Esophagus muscularis mucosa (tissue), 4 donors: ENCODE measurements at regions not wholly inside any gene's neighbourhood (a gene's known extent, or its start where the extent isn't known, plus 50 kb on each side); places are given as distances from the start of the nearest gene placed in this dataset.
"Not testable (repeated sequence)": the region's sequence is repeated elsewhere in the genome, so short reads cannot be mapped to it uniquely, and the experiment has no call there.

ENCODE experiments used
- DNase-seq: peaks from one replicate; pipeline ENCODE4 v3.0.0-alpha.2; 2017; ENCODE audit errors: extremely low spot score
- H3K27ac ChIP-seq, 4 donors: fragments of 200-600 bp; sonication (generic); replicated peaks in 1 of 4; 1 replicate in 3 of 4; 2 replicates in 1 of 4; pipeline ENCODE4 v1.5.1; 2016 to 2019; ENCODE audit warnings: mild to moderate bottlenecking in 1 of 4
- H3K27me3 ChIP-seq, 4 donors: fragments of 200-600 bp; sonication (generic); one replicate each; pipeline versions ENCODE4 v1.5.1 to v1.6.0; 2016 to 2019
- H3K36me3 ChIP-seq, 4 donors: fragments of 200-600 bp; sonication (generic); one replicate each; pipeline ENCODE4 v1.5.1; 2016 to 2019
- H3K4me1 ChIP-seq, 4 donors: fragments of 200-600 bp; sonication (generic); one replicate each; pipeline ENCODE4 v1.5.1; 2016 to 2019
- H3K4me3 ChIP-seq, 4 donors: fragments of 200-600 bp; sonication (generic); 1 replicate in 2 of 4; 2 replicates in 2 of 4; pipeline ENCODE4 v1.5.1; 2016 to 2019; ENCODE audit warnings: mild to moderate bottlenecking in 4 of 4, moderate library complexity in 1 of 4
- H3K9me3 ChIP-seq, 4 donors: fragments of 200-600 bp; sonication (generic); 1 replicate in 3 of 4; 2 replicates in 1 of 4; pipeline ENCODE4 v1.5.1; 2016 to 2019
- EP300 ChIP-seq: sonication (generic); formaldehyde crosslinking; IDR thresholded peaks from one replicate; pipeline ENCODE4 v1.6.1; 2017; ENCODE audit warnings: antibody characterized with exemption
- POLR2A ChIP-seq: fragments of 450-650 bp; IDR thresholded peaks from one replicate; pipeline ENCODE4 v1.6.1; 2017; ENCODE audit warnings: antibody characterized with exemption, moderate library complexity, mild to moderate bottlenecking, low read depth
- POLR2AphosphoS5 ChIP-seq, 2 donors: sonication (generic); formaldehyde crosslinking; IDR thresholded peaks; one replicate each; pipeline ENCODE4 v1.6.1; 2017; ENCODE audit warnings: antibody characterized with exemption in 2 of 2
- WGBS: methylation state at CpG from one replicate; pipeline ENCODE4 v1.1.5; 2018; 5-methylcytosine and 5-hydroxymethylcytosine counted together
- intact Hi-C: fragments of 100-400 bp; cut with DNase I; formaldehyde crosslinking; loops from one replicate; pipeline ENCODE4 v1.15.1; 2023
- TF ChIP-seq, protein P1 (sequence below), 3 experiments: fragments of 200-600 bp in 2 of 3; fragments of 450-650 bp in 1 of 3; sonication (generic) in 2 of 3; IDR thresholded peaks; one replicate each; pipeline ENCODE4 v1.5.1; 2017 to 2019; ENCODE audit warnings: antibody characterized with exemption in 3 of 3, mild to moderate bottlenecking in 2 of 3, moderate library complexity in 1 of 3

DNA sequence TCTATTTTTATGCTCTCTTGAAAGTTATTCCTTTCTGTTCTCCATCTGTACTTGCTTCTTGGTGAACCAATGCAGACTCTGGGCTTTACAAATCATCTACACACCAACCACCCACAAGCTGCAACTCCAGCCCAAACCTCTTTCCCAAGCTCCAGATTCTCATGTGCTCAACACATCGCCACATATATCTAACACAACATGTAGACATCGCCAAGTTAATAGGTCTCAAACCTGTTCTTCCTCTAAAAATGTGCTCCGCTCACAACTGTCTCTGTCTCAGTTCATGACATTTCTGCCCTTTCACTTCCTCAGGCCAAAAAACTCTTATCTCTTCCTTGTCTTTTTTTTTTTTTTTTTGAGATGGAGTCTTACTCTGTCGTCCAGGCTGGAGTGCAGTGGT is 95.7 kb upstream of the EEPD1 start:
- DNase-seq, result no peak
- Histone ChIP-seq H3K9me3 (no peaks in the 10 kb centered on the region), H3K27me3 (no peaks in the 10 kb centered on the region), H3K27ac (no peak overlapping the region), H3K4me1 (no peaks in the 10 kb centered on the region), H3K36me3 (no peaks in the 10 kb centered on the region), H3K4me3 (no peak overlapping the region)
- TF ChIP-seq, protein P1, sequence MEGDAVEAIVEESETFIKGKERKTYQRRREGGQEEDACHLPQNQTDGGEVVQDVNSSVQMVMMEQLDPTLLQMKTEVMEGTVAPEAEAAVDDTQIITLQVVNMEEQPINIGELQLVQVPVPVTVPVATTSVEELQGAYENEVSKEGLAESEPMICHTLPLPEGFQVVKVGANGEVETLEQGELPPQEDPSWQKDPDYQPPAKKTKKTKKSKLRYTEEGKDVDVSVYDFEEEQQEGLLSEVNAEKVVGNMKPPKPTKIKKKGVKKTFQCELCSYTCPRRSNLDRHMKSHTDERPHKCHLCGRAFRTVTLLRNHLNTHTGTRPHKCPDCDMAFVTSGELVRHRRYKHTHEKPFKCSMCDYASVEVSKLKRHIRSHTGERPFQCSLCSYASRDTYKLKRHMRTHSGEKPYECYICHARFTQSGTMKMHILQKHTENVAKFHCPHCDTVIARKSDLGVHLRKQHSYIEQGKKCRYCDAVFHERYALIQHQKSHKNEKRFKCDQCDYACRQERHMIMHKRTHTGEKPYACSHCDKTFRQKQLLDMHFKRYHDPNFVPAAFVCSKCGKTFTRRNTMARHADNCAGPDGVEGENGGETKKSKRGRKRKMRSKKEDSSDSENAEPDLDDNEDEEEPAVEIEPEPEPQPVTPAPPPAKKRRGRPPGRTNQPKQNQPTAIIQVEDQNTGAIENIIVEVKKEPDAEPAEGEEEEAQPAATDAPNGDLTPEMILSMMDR (IDR thresholded peaks at IDR 0.05), result no peak
- TF ChIP-seq POLR2AphosphoS5 (IDR thresholded peaks at IDR 0.05) (no peak), POLR2A (no peak), EP300 (no peak)
- intact Hi-C loops, result no loop called here
- WGBS, result 91% methylated on average over 4 of the region's 4 CpGs

DNA sequence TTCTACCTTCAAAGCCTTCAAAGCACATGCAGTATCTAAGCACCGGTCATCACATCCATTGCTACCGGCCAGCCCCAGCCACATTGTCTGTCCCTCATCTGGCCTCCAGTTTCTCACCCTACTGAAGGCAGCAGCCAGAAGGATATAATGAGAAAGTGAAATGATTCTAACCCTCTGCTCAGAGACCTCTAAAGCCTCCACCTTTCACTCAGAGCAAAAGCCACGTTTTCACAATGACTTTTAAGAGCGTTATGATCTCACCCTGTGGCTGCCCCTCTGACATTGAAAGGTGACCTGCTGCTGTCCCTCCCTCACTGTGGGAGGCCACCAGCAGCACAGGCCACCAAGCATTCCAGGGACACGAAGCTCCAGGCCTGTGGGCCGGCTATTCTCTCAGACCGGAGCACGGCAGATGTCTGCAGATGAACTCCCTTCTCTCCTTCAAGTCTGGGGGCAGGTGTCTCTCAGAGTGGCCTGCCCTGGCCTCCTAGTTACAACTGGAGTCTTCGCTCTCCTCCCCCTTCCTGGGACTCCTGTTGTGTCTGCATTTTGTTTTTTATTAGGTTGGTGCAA is 94.9 kb upstream of the EEPD1 start:
- Histone ChIP-seq H3K9me3 (no peaks in the 10 kb centered on the region), H3K27ac (no peak overlapping the region), H3K4me3 (no peak overlapping the region), H3K4me1 (no peaks in the 10 kb centered on the region), H3K27me3 (no peaks in the 10 kb centered on the region), H3K36me3 (no peaks in the 10 kb centered on the region)
- intact Hi-C loops, result no loop called here
- WGBS, result 87% methylated on average over 9 of the region's 9 CpGs
- no peak for DNase-seq
- TF ChIP-seq, protein P1 (IDR thresholded peaks at IDR 0.05), result no peak
- TF ChIP-seq POLR2A, result no peak

- WGBS, result 86% methylated on average over 11 of the region's 11 CpGs
- H3K27me3 ChIP-seq, H3K4me3 ChIP-seq, H3K9me3 ChIP-seq, DNase-seq, H3K36me3 ChIP-seq, H3K27ac ChIP-seq, H3K4me1 ChIP-seq, intact Hi-C loops: not testable (repeated sequence)
Observed at GRCh38 chr7:36060388-36060787, 92.7 kb upstream of the EEPD1 start.

DNA sequence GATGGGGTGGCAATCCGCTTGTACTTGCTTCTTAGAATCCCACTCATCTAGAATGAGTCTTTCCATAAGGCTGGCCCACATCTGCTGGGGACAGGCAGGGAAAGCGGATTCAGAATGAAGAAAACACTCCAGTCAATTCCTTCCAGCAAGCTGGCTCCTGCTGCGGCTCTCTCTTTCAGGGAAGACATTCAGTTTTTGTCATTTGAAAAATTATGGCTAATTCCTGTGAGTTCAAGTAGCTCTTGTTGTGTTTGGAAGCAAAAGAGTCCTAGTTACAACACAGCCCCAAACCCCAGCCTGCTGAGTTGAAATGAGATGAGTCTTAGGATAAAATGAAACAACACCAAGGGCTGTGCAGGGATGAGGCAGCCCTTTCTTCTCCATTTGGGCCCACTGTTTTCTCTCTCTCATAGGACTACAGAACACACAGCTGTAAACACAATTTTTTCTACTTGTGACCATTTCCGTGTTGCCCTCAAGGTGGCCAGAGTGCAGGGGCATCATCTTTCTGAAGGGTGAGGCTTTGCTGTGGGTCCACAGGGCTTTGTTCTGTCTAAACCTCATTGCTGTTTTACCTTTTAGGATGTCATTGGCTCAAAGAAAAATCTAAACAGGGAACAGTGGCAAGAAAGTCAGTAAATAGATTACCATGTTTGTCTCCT is 90.8 kb upstream of the EEPD1 start:
- no peaks in the 10 kb centered on the region for H3K4me1 ChIP-seq
- H3K27ac ChIP-seq, result peak overlapping the region in 1 of 4 donors; percentile 21
- intact Hi-C loops, result no loop called here
- H3K9me3 ChIP-seq, result no peaks in the 10 kb centered on the region
- 79% methylated on average over 4 of the region's 4 CpGs for WGBS
- TF ChIP-seq, protein P1 (IDR thresholded peaks at IDR 0.05), result no peak
- TF ChIP-seq POLR2AphosphoS5 (IDR thresholded peaks at IDR 0.05), result no peak
- no peak for TF ChIP-seq POLR2A
- TF ChIP-seq EP300, result no peak
- no peaks in the 10 kb centered on the region for H3K36me3 ChIP-seq
- no peak for DNase-seq
- no peaks in the 10 kb centered on the region for H3K27me3 ChIP-seq
- no peak overlapping the region for H3K4me3 ChIP-seq

- no peak overlapping the region for H3K4me3 ChIP-seq
- intact Hi-C loops, result no loop called here
- no peaks in the 10 kb centered on the region for H3K36me3 ChIP-seq
- H3K9me3 ChIP-seq, result no peaks in the 10 kb centered on the region
- WGBS, result 84% methylated on average over 3 of the region's 3 CpGs
- no peaks in the 10 kb centered on the region for H3K4me1 ChIP-seq
- H3K27me3 ChIP-seq, result no peaks in the 10 kb centered on the region
- TF ChIP-seq, protein P1 (IDR thresholded peaks at IDR 0.05), result no peak
- TF ChIP-seq POLR2A, result no peak
- no peak for TF ChIP-seq EP300
- no peak for TF ChIP-seq POLR2AphosphoS5 (IDR thresholded peaks at IDR 0.05)
- no peak for DNase-seq
- H3K27ac ChIP-seq, result no peak overlapping the region
Observed at GRCh38 chr7:36064676-36065075, 88.4 kb upstream of the EEPD1 start.

GRCh38 chr7:36065563-36066342 is 87.3 kb upstream of the EEPD1 start:
- H3K27ac ChIP-seq, DNase-seq, H3K4me3 ChIP-seq, H3K9me3 ChIP-seq, H3K36me3 ChIP-seq, intact Hi-C loops, H3K27me3 ChIP-seq, H3K4me1 ChIP-seq: not testable (repeated sequence)
- WGBS, result 93% methylated on average over 9 of the region's 10 CpGs
